Dedifferentiated amniotic fluid mesenchymal stem cell (primary cell): ENCODE measurements at regions not wholly inside any gene's neighbourhood (a gene's known extent, or its start where the extent isn't known, plus 50 kb on each side); places are given as distances from the start of the nearest gene placed in this dataset.
A peak's percentile ranks its signal among the peaks of the same experiment; 100 is the strongest.
"Not testable (repeated sequence)": the region's sequence is repeated elsewhere in the genome, so short reads cannot be mapped to it uniquely, and the experiment has no call there.

Experiments used
- DNase-seq: peaks from one replicate; pipeline ENCODE4 v3.0.0-alpha.2; 2016; ENCODE audit errors: extremely low spot score

DNA sequence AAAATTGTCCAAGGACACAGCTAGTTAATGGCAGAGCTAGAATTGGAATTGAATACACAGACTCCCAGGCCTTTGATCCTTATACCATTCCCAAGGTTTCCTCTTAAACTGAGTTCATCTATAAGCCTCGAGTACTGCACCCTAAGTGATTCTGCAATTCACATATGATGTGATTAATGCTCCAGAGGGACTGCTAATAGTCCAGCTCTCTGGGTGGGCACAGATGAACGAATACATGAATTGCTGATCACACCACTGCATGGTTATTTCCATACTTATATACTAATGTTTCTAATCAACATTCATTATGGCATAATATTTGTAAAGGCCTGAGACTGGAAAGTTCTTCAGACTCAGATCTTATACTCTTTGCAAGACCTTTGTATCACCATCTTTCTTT is 101.8 kb downstream of the NUFIP1 start:
- DNase-seq, result no peak

GRCh38 chr13:44884076-44884729 is 105.1 kb downstream of the NUFIP1 start:
- DNase-seq, result peak; percentile 54

- DNase-seq, result no peak
Observed at GRCh38 chr13:44879452-44880058, 109.7 kb downstream of the NUFIP1 start.

DNA sequence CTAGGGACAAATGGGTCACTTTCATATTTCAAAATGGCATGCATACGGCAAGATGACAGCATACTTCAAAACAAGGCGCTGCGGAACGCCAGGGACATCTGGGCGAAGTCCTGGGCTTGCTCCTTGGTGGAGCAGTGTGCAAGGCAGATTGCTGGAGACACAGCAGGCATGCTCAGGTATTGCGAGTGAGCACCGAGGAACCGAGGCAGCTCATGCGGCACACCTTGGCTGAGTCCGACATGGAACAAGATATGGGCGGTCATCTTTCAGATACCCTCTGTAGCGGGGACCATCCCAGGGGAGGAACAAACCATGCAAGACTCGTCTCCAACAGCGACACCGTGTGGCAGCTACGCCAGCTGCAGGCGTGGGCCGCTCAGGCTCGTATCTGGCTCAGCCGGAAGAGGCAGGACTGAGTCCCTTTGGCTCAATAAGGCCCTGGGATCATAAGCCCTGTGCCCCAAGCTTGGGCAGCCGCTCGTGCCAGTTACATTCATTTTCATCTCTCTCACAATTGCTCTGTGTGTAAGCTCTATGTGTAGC is 112.4 kb downstream of the NUFIP1 start:
- no peak for DNase-seq

DNA sequence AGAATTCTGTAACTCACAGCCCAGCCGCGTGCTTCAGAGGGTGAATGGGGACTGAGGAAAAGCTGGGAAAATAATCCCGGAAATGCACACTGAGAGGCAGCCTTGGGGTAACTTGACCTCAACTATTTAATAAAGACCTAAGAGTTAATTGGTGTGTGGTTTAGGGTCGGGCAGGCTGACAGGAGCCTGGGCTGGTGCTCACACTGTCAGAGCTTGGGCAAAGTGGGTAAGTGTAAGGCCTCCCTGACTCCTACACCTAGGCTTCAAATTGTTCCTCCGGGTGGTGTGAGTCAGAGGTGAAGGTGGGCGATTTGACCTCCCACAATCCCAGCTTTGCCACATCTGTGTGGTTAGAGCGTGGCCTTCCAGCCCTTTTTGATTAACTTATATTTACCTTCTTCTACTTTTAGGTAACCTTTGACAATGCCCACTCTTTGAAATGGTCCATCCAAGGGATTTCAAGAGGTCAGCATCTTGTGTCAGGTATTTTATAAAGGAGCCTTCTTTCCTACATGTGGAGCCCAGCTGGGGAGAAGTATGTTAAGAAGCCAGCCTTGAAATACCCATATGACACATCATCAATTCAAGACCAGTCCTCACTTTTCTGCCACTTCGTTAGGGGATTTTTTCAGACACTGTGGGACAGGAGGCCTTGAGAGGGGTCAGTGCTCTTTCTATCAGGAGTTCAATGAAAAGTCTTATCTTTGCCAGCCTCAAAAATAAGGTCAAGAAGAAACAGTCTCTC is 114.2 kb downstream of the NUFIP1 start:
- no peak for DNase-seq

DNA sequence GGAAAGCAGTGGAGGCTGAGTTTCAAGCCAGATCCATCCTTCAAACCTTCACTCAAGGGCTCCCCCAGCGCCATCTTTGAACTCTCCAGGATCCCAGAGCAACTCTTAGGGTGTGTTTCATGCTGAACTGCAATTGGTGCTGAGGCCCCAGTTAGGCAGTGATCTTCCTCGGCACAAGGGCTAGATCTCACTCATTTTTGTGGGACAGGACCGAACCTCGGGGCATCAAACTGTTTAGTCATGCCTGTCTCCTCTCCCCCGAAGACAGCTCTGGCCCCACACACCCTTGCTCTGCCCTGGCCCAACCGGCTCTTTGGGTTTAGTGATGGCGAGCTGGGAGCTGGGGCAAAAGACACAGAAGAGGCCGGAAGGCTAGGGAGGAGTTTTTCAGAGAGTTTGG is 115.1 kb downstream of the NUFIP1 start:
- DNase-seq, result no peak

DNA sequence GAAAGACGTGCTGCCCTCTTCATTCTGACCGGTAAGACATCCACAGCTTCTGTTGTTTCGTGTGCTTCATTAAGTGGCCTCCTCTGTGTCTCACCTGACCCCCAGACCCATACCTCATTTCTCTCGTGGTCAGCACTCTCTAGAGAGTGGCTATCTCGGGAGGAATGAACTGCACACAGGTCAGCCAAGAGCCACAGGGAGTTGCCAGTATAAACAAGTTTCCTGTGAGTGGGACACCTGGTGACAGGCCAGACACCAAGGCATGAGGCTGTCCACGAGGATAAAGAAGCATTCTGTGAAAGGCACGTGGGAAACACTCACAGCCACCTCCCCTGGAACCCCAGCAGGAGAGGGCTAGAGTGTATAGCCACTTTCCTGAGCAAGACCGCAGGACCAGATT is 115.8 kb downstream of the NUFIP1 start:
- DNase-seq, result no peak

DNA sequence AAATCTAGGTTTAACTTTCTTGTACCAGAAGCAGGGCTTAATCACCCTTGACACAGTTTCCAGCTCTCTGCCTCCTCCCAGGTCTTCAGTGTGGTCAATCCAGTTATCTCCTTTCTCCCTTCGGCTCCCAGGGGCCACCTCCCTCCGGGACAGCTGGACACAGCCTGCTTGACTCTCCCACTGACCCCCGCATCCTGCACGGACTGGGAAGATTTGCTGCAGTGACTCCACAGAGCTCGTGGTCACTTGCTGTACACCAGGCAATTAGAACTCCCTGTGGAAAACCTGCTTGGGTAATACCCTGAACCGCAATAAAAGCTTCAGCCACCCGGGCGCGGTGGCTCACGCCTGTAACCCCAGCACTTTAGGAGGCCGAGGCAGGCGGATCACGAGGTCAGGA is 116.5 kb downstream of the NUFIP1 start:
- no peak for DNase-seq

GRCh38 chr13:44870456-44870929 is 118.8 kb downstream of the NUFIP1 start:
- DNase-seq, result no peak

DNA sequence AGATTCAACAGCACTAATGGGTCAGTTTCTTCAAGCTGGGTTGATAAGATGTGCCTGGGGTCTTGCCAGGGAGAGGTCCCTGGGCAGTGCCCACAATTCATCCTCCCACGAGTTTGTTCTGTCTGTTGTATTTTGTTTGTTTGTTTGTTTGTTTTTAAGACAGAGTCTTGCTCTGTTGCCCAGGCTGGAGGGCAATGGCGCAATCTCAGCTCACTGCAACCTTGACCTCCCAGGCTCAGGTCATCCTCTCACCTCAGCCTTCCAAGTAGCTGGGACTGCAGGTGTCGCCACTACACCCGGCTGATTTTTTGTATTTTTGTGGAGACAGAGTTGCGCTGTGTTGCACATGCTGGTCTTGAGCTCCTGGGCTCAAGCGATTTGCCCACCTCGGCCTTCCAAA is 120.1 kb downstream of the NUFIP1 start:
- DNase-seq, result no peak

DNA sequence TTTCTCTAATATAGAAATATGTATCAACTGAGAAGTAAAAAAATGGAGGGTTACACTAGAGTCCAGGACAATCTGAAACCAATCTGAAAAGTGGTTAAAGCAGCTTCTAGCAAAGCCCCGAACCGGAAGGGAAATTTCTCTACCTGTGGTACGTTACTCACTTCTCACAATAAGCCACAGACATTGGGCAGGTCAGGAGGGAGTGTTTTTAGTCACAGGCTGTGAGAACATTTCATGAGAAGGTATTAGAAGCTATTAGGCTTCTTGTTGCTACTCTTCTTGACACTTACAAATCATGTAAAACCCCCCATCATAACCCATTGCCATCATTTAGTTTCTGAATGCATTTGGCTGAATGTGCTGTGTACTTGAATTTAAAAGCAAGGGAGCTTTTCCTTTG is 120.9 kb downstream of the NUFIP1 start:
- DNase-seq, result no peak

DNA sequence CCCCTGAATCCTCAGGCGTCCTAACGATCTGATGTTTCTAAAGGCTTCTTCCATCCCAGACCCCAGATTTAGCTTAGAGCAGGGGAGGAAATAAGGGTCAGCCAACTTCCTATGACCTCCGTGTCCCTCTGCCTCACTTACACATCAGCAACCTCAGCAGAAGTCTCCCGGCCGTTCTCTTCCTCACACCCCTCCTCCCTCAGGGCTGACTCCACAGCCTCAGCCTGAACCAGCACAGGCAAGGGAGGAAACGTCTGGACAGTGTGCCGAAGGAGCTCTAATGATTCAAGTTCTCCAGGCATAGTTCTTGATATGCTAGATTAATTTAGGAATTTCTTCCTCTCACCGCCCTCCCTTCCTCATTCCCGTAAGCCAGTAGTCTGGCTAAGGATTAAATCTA is 121.4 kb downstream of the NUFIP1 start:
- no peak for DNase-seq

DNA sequence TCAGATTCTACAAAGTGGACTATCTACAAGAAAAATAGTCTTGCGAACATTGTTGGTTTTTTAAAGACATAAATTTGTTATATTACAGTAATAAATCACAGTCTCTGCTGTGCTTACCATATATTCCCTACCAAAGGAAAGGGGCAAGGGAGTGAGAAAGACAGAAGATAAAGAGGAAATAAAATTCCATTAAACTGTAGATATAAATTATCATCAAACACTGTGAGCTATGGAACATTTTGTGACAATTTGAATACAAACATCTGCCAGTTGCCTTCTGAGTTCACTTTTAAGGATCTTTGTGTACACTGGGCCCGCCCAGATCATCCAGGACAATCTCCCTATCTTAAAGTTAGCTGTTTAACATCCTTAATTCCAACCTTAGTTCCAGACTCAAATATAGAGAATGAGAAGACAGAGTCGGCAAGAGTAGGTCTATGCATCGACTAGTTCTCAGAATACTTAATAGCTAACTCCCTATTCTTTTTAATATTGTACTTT is 122.8 kb downstream of the NUFIP1 start:
- no peak for DNase-seq

GRCh38 chr13:44865722-44866410 is 123.4 kb downstream of the NUFIP1 start:
- no peak for DNase-seq

DNA sequence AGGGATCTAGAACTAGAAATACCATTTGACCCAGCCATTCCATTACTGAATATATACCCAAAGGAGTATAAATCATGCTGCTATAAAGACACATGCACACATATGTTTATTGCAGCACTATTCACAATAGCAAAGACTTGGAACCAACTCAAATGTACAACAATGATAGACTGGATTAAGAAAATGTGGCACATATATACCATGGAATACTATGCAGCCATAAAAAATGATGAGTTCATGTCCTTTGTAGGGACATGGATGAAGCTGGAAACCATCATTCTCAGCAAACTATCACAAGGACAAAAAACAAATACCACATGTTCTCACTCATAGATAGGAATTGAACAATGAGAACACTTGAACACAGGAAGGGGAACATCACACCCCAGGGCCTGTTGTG is 125.6 kb downstream of the NUFIP1 start:
- DNase-seq, result not testable (repeated sequence)

- no peak for DNase-seq
Observed at GRCh38 chr13:44860454-44860853, 128.8 kb downstream of the NUFIP1 start.

DNA sequence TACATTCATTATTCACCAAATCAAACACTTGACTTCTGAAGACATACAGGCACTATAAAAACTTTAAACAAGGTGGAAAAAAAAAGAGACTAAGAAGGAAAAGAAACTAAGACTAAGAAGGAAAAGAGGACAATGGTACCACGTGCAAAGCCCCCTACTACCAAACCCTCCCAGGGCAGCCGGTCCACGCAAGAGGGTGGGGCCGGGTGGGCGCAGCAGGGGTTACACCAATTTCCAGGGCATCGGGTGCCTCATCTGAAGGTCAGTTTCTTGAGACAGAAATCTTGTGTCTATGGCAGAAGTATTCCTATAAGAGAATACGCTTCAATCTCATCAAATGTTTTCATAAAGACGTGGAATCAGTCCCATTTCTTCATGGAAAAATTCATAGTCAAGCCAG is 131.5 kb downstream of the NUFIP1 start:
- no peak for DNase-seq

GRCh38 chr13:44857061-44857460 is 132.2 kb downstream of the NUFIP1 start:
- DNase-seq, result no peak

GRCh38 chr13:44855860-44856259 is 133.4 kb downstream of the NUFIP1 start:
- DNase-seq, result no peak

DNA sequence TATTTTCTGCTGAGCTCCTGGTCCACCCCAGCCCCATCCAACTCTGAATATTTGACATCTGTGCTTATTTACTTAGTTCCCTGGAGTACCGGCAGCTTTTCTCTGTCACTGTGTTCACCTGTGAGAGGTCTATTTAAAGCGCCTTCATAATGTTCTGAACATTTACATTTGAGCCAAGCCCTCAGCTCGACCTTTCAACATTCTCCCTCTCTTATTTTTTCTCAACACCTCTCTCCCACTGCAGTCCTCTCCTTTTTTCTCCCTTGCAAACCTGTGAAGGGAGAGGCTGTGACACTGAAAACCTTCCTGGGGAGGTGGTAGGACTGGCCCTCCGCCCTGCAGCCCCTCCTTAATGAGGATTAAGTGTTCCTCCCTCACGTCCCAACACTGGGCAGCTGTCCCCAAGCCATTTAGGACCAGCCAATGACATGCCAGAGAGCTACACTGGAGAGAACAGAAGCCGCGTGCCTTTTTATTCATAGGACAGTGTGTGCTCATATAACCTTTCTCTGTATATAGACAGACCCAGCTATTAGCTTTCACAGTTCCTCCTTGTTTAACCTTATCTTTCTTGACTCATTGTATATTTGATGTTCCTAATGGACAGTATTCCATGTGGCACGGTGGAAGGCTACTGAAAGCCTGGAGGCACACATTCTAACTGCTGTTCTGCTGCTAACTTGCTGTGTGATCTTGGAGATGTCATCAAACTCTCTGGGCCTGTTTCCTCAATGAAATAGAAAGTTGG is 134.8 kb downstream of the NUFIP1 start:
- no peak for DNase-seq

DNA sequence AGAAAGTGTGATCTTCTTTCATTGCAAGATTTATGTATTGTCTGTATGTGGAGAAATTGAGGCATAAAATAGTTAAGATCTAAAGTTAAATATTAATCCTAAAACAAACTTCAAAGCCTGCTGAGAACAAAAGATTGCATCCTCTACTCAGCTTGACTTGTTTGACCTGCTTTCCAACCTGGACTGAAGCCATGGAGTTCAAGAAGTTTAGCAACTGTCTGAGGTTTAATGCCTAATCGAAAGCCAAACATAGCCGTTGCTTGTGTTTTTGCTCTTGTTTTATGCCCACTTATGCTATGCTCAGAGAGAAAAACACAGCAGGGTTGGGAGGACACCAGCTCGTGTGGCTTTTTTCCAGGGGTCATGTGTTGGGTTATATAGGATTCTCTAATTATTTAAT is 135.6 kb downstream of the NUFIP1 start:
- no peak for DNase-seq
